DOHH2 (cell line): ENCODE measurements at regions not wholly inside any gene's neighbourhood (a gene's known extent, or its start where the extent isn't known, plus 50 kb on each side); places are given as distances from the start of the nearest gene placed in this dataset.

Experiments used
- H3F3A ChIP-seq: fragments of 200-600 bp; sonication (generic), shearing (Covaris generic); 2 replicates; pipeline ENCODE4 v1.6.0; 2016; ENCODE audit warnings: antibody characterized with exemption, mild to moderate bottlenecking; ENCODE audit not compliant: control insufficient read depth, insufficient read depth
- H3K27ac ChIP-seq: fragments of 200-600 bp; sonication (generic); 2 replicates; pipeline ENCODE4 v1.5.1; 2014; ENCODE audit warnings: low read depth, mild to moderate bottlenecking, low read length, moderate library complexity
- H3K27me3 ChIP-seq: fragments of 200-600 bp; sonication (generic); 2 replicates; pipeline ENCODE4 v1.6.1; 2014; ENCODE audit warnings: mild to moderate bottlenecking, low read length, mixed read lengths; ENCODE audit not compliant: control insufficient read depth
- H3K36me3 ChIP-seq: fragments of 200-600 bp; sonication (generic); 2 replicates; pipeline ENCODE4 v1.6.1; 2014; ENCODE audit warnings: mild to moderate bottlenecking, low read length, moderate library complexity, mixed read lengths; ENCODE audit not compliant: control insufficient read depth
- H3K4me1 ChIP-seq: fragments of 200-600 bp; sonication (generic); 2 replicates; pipeline ENCODE4 v1.6.1; 2014; ENCODE audit warnings: mild to moderate bottlenecking, low read length, mixed read lengths; ENCODE audit not compliant: control insufficient read depth
- H3K4me2 ChIP-seq: fragments of 200-600 bp; sonication (generic); 2 replicates; pipeline ENCODE4 v1.6.0; 2014; ENCODE audit warnings: mild to moderate bottlenecking, low read length, moderate library complexity
- H3K4me3 ChIP-seq: fragments of 200-600 bp; sonication (generic); 2 replicates; pipeline ENCODE4 v1.5.1; 2014; ENCODE audit warnings: mild to moderate bottlenecking, low read length, mixed read lengths
- H3K79me2 ChIP-seq: fragments of 200-600 bp; sonication (generic); 2 replicates; pipeline ENCODE4 v1.6.1; 2014; ENCODE audit warnings: mild to moderate bottlenecking, low read length, mixed read lengths; ENCODE audit not compliant: control insufficient read depth
- H3K9me2 ChIP-seq: fragments of 200-600 bp; sonication (generic); replicated peaks from 2 replicates; pipeline ENCODE4 v1.6.1; 2014; ENCODE audit warnings: mild to moderate bottlenecking, low read length, mixed read lengths; ENCODE audit not compliant: control insufficient read depth
- H3K9me3 ChIP-seq: fragments of 200-600 bp; sonication (generic); 2 replicates; pipeline ENCODE4 v1.6.1; 2014; ENCODE audit warnings: antibody characterized with exemption, low read length, mixed read lengths; ENCODE audit not compliant: control insufficient read depth, insufficient read depth
- H4K20me1 ChIP-seq: fragments of 200-600 bp; sonication (generic); 2 replicates; pipeline ENCODE4 v1.6.0; 2014; ENCODE audit warnings: low read depth, mild to moderate bottlenecking, antibody characterized with exemption, low read length, moderate library complexity; ENCODE audit not compliant: control insufficient read depth, insufficient read depth
- CTCF ChIP-seq: fragments of 200-600 bp; sonication (generic); IDR thresholded peaks from one replicate; pipeline ENCODE4 v1.5.1; 2014; ENCODE audit warnings: antibody characterized with exemption, mild to moderate bottlenecking, low read depth, low read length; ENCODE audit not compliant: poor library complexity, severe bottlenecking
- EZH2phosphoT487 ChIP-seq: fragments of 200-600 bp; sonication (generic); IDR thresholded peaks from 2 replicates; pipeline ENCODE4 v1.6.1; 2017; ENCODE audit warnings: borderline replicate concordance, mild to moderate bottlenecking, antibody characterized with exemption, low read length, moderate library complexity, mixed read lengths

- Histone ChIP-seq H3K4me2 (no peak overlapping the region), H3K27me3 (no peaks in the 10 kb centered on the region), H3K36me3 (no peaks in the 10 kb centered on the region), H3K79me2 (no peaks in the 10 kb centered on the region), H3K27ac (no peak overlapping the region), H3K4me1 (no peaks in the 10 kb centered on the region), H3K4me3 (no peak overlapping the region), H3K9me2 (no peaks in the 10 kb centered on the region), H3F3A (no peaks in the 10 kb centered on the region), H4K20me1 (no peaks in the 10 kb centered on the region), H3K9me3 (no peaks in the 10 kb centered on the region)
- TF ChIP-seq EZH2phosphoT487 = no peak
- no peak for TF ChIP-seq CTCF
Measured at GRCh38 chr3:41102750-41103149, 96.6 kb upstream of the CTNNB1 start.

- no peaks in the 10 kb centered on the region for H3K9me3 ChIP-seq
- no peaks in the 10 kb centered on the region for H3K79me2 ChIP-seq
- H3K4me3 ChIP-seq = no peak overlapping the region
- H4K20me1 ChIP-seq = no peaks in the 10 kb centered on the region
- H3K9me2 ChIP-seq = no peaks in the 10 kb centered on the region
- no peaks in the 10 kb centered on the region for H3F3A ChIP-seq
- no peak overlapping the region for H3K4me2 ChIP-seq
- H3K36me3 ChIP-seq = no peaks in the 10 kb centered on the region
- H3K27me3 ChIP-seq = no peaks in the 10 kb centered on the region
- no peaks in the 10 kb centered on the region for H3K4me1 ChIP-seq
- TF ChIP-seq EZH2phosphoT487 = no peak
- no peak for TF ChIP-seq CTCF
- no peak overlapping the region for H3K27ac ChIP-seq
Measured at GRCh38 chr3:41103200-41103599, 96.1 kb upstream of the CTNNB1 start.

- TF ChIP-seq EZH2phosphoT487 = no peak
- TF ChIP-seq CTCF = no peak
- no peaks in the 10 kb centered on the region for H3F3A ChIP-seq
- H3K9me3 ChIP-seq = no peaks in the 10 kb centered on the region
- no peaks in the 10 kb centered on the region for H4K20me1 ChIP-seq
- H3K9me2 ChIP-seq = no peaks in the 10 kb centered on the region
- no peak overlapping the region for H3K4me2 ChIP-seq
- no peaks in the 10 kb centered on the region for H3K27me3 ChIP-seq
- H3K27ac ChIP-seq = no peak overlapping the region
- H3K4me1 ChIP-seq = no peaks in the 10 kb centered on the region
- H3K4me3 ChIP-seq = no peak overlapping the region
- no peaks in the 10 kb centered on the region for H3K79me2 ChIP-seq
- H3K36me3 ChIP-seq = no peaks in the 10 kb centered on the region
Measured at GRCh38 chr3:41104147-41104546, 95.2 kb upstream of the CTNNB1 start.

GRCh38 chr3:41106691-41107090 is 92.6 kb upstream of the CTNNB1 start:
- H3K9me3 ChIP-seq = no peaks in the 10 kb centered on the region
- H3K27ac ChIP-seq = no peak overlapping the region
- no peak overlapping the region for H3K4me3 ChIP-seq
- no peaks in the 10 kb centered on the region for H3K79me2 ChIP-seq
- H3K4me2 ChIP-seq = no peak overlapping the region
- H4K20me1 ChIP-seq = no peaks in the 10 kb centered on the region
- no peak for TF ChIP-seq EZH2phosphoT487
- TF ChIP-seq CTCF = no peak
- no peaks in the 10 kb centered on the region for H3K9me2 ChIP-seq
- H3K27me3 ChIP-seq = no peaks in the 10 kb centered on the region
- peaks cover 7% of the 10 kb centered on the region for H3K4me1 ChIP-seq
- no peaks in the 10 kb centered on the region for H3K36me3 ChIP-seq
- H3F3A ChIP-seq = no peaks in the 10 kb centered on the region
